HEK293T (cell line): ENCODE measurements at regions not wholly inside any gene's neighbourhood (a gene's known extent, or its start where the extent isn't known, plus 50 kb on each side); places are given as distances from the start of the nearest gene placed in this dataset.

ENCODE experiments used
- L3MBTL2 ChIP-seq: fragments of 450-650 bp; conservative IDR thresholded peaks from 2 replicates; pipeline ENCODE4 v1.6.1; 2016; ENCODE audit warnings: mild to moderate bottlenecking
- NFRKB ChIP-seq: fragments of 450-650 bp; IDR thresholded peaks from 2 replicates; pipeline ENCODE4 v1.6.1; 2016; ENCODE audit warnings: mild to moderate bottlenecking, moderate library complexity

DNA sequence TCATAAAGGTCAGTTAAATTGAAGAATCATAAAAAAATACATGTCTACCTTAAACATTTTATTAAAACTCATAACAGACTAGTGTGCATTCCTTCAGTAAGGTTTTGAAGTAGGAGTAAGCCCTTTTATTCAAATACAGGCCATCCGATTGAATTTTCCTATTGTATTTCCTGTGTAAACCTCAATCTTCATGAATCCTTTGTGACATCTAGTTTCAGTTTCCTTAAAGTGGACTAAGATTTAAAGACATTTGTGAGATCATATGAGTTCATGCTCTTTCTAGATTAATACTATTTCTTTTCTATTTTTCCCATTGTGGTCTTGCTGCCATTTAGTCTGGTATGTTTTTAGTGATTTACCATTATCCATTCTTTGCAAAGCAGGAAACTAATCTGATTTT is 644.7 kb upstream of the BOD1L1 start:
- TF ChIP-seq L3MBTL2, result no peak
- TF ChIP-seq NFRKB, result no peak
